ENCODE measurements at regions not wholly inside any gene's neighbourhood (a gene's known extent, or its start where the extent isn't known, plus 50 kb on each side); places are given as distances from the start of the nearest gene placed in this dataset.
"Not testable (repeated sequence)": the region's sequence is repeated elsewhere in the genome, so short reads cannot be mapped to it uniquely, and the experiment has no call there.

- no peak for DNase-seq (ENCODE audit: low read depth in 1 of 2, low spot score in 1 of 2)
Observed at GRCh38 chr1:157460381-157460780, 91.9 kb downstream of the FCRL5 start.

- DNase-seq (ENCODE audit: low read depth in 1 of 2, low spot score in 1 of 2): no peak
Observed at GRCh38 chr1:157457279-157457678, 95.0 kb downstream of the FCRL5 start.

GRCh38 chr1:157455318-157455717, 97.0 kb downstream of the FCRL5 start:
- no peak for DNase-seq (ENCODE audit: low read depth in 1 of 2, low spot score in 1 of 2)

- no peak for DNase-seq (ENCODE audit: low read depth in 1 of 2, low spot score in 1 of 2)
Observed at GRCh38 chr1:157450106-157450505, 102.2 kb downstream of the FCRL5 start.

- DNase-seq (ENCODE audit: low read depth in 1 of 2, low spot score in 1 of 2): no peak
Observed at GRCh38 chr1:157448636-157449035, 103.7 kb downstream of the FCRL5 start.

- DNase-seq (ENCODE audit: low read depth in 1 of 2, low spot score in 1 of 2): not testable (repeated sequence)
Observed at GRCh38 chr1:157446356-157446755, 106.0 kb downstream of the FCRL5 start.

- not testable (repeated sequence) for DNase-seq (ENCODE audit: low read depth in 1 of 2, low spot score in 1 of 2)
Observed at GRCh38 chr1:157445616-157446140, 106.6 kb downstream of the FCRL5 start.

GRCh38 chr1:157442065-157442464, 110.2 kb downstream of the FCRL5 start:
- no peak for DNase-seq (ENCODE audit: low read depth in 1 of 2, low spot score in 1 of 2)

- DNase-seq (ENCODE audit: low read depth in 1 of 2, low spot score in 1 of 2): no peak
Observed at GRCh38 chr1:157439302-157439954, 112.9 kb downstream of the FCRL5 start.

- no peak for DNase-seq (ENCODE audit: low read depth in 1 of 2, low spot score in 1 of 2)
Observed at GRCh38 chr1:157438613-157439012, 113.7 kb downstream of the FCRL5 start.

GRCh38 chr1:157438146-157438545, 114.2 kb downstream of the FCRL5 start:
- no peak for DNase-seq (ENCODE audit: low read depth in 1 of 2, low spot score in 1 of 2)

- DNase-seq (ENCODE audit: low read depth in 1 of 2, low spot score in 1 of 2): no peak
Observed at GRCh38 chr1:157437296-157437695, 115.0 kb downstream of the FCRL5 start.

GRCh38 chr1:157431751-157432150, 120.6 kb downstream of the FCRL5 start:
- DNase-seq (ENCODE audit: low read depth in 1 of 2, low spot score in 1 of 2): no peak

GRCh38 chr1:157429601-157430240, 122.6 kb downstream of the FCRL5 start:
- no peak for DNase-seq (ENCODE audit: low read depth in 1 of 2, low spot score in 1 of 2)

GRCh38 chr1:157423764-157424163, 128.6 kb downstream of the FCRL5 start:
- not testable (repeated sequence) for DNase-seq (ENCODE audit: low read depth in 1 of 2, low spot score in 1 of 2)

GRCh38 chr1:157419845-157420542, 132.3 kb downstream of the FCRL5 start:
- DNase-seq (ENCODE audit: low read depth in 1 of 2, low spot score in 1 of 2): no peak

- no peak for DNase-seq (ENCODE audit: low read depth in 1 of 2, low spot score in 1 of 2)
Observed at GRCh38 chr1:157418659-157419058, 133.7 kb downstream of the FCRL5 start.

- DNase-seq (ENCODE audit: low read depth in 1 of 2, low spot score in 1 of 2): no peak
Observed at GRCh38 chr1:157418231-157418630, 134.1 kb downstream of the FCRL5 start.

- DNase-seq (ENCODE audit: low read depth in 1 of 2, low spot score in 1 of 2): no peak
Observed at GRCh38 chr1:157415661-157416060, 136.7 kb downstream of the FCRL5 start.

- DNase-seq (ENCODE audit: low read depth in 1 of 2, low spot score in 1 of 2): no peak
Observed at GRCh38 chr1:157412308-157412707, 140.0 kb downstream of the FCRL5 start.

GRCh38 chr1:157411769-157412168, 140.5 kb downstream of the FCRL5 start:
- DNase-seq (ENCODE audit: low read depth in 1 of 2, low spot score in 1 of 2): no peak

GRCh38 chr1:157411064-157411463, 141.3 kb downstream of the FCRL5 start:
- no peak for DNase-seq (ENCODE audit: low read depth in 1 of 2, low spot score in 1 of 2)
